ENCODE measurements at regions not wholly inside any gene's neighbourhood (a gene's known extent, or its start where the extent isn't known, plus 50 kb on each side); places are given as distances from the start of the nearest gene placed in this dataset.

GRCh38 chr6:145315982-145316600, 419.2 kb downstream of the EPM2A start:
- H3K4me3 ChIP-seq (ENCODE audit: low read depth, low read length), result no peak overlapping the region
- TF ChIP-seq CTCF (IDR thresholded peaks at IDR 0.05; ENCODE audit: borderline replicate concordance, insufficient read depth, low read depth, low read length), result no peak

GRCh38 chr6:145318952-145319351, 416.4 kb downstream of the EPM2A start:
- no peak for TF ChIP-seq CTCF (IDR thresholded peaks at IDR 0.05; ENCODE audit: borderline replicate concordance, insufficient read depth, low read depth, low read length)
- H3K4me3 ChIP-seq (ENCODE audit: low read depth, low read length), result no peak overlapping the region

GRCh38 chr6:145319605-145320004, 415.7 kb downstream of the EPM2A start:
- TF ChIP-seq CTCF (IDR thresholded peaks at IDR 0.05; ENCODE audit: borderline replicate concordance, insufficient read depth, low read depth, low read length), result no peak
- H3K4me3 ChIP-seq (ENCODE audit: low read depth, low read length), result no peak overlapping the region

- TF ChIP-seq CTCF (IDR thresholded peaks at IDR 0.05; ENCODE audit: borderline replicate concordance, insufficient read depth, low read depth, low read length), result no peak
These were observed 411.7 kb downstream of the EPM2A start for GRCh38 chr6:145323646-145324045.

GRCh38 chr6:145327586-145327985, 407.7 kb downstream of the EPM2A start:
- no peak for TF ChIP-seq CTCF (IDR thresholded peaks at IDR 0.05; ENCODE audit: borderline replicate concordance, insufficient read depth, low read depth, low read length)
- H3K4me3 ChIP-seq (ENCODE audit: low read depth, low read length), result no peak overlapping the region

More at GRCh38 chr6:145323646-145324045, 411.7 kb downstream of the EPM2A start:
- no peak overlapping the region for H3K4me3 ChIP-seq (ENCODE audit: low read depth, low read length)

GRCh38 chr6:145329257-145329656, 406.1 kb downstream of the EPM2A start:
- TF ChIP-seq CTCF (IDR thresholded peaks at IDR 0.05; ENCODE audit: borderline replicate concordance, insufficient read depth, low read depth, low read length), result no peak
- H3K4me3 ChIP-seq (ENCODE audit: low read depth, low read length), result no peak overlapping the region

- TF ChIP-seq CTCF (IDR thresholded peaks at IDR 0.05; ENCODE audit: borderline replicate concordance, insufficient read depth, low read depth, low read length), result no peak
- no peak overlapping the region for H3K4me3 ChIP-seq (ENCODE audit: low read depth, low read length)
These were observed 404.3 kb downstream of the EPM2A start for GRCh38 chr6:145331066-145331465.
